Heart left ventricle (tissue), 13 donors: ENCODE measurements at regions not wholly inside any gene's neighbourhood (a gene's known extent, or its start where the extent isn't known, plus 50 kb on each side); places are given as distances from the start of the nearest gene placed in this dataset.

Source experiments
- CTCF ChIP-seq, 12 donors: fragments of 200-600 bp; sonication (generic) in 4 of 12; IDR thresholded peaks; one replicate each; pipeline versions ENCODE4 v1.5.0 to v1.8.0; 2018 to 2022; ENCODE audit warnings: antibody characterized with exemption in 12 of 12, mild to moderate bottlenecking in 5 of 12
- POLR2A ChIP-seq, 2 donors: fragments of 450-650 bp; IDR thresholded peaks; one replicate each; pipeline ENCODE4 v1.6.1; 2017; ENCODE audit warnings: antibody characterized with exemption in 2 of 2, mild to moderate bottlenecking in 2 of 2, moderate library complexity in 2 of 2
- donor health status: ischemic (EF 13 %, LVEDD 7.1; RV severe dilation, severe dysfunction).
- donor health status: DM: no; HTN: yes; CAD: no.
- donor health status: DM: no; HTN: no; CAD: no.
- donor health status: ischemic (EF 25% LVEDD 6.9; RV normal size, moderate dysfunction).
- donor health status: ischemic (EF 25% LVEDD 5.7; RV mildly dilated, moderate dysfunction).
- donor health status: ischemic (EF 35%, LVEDD 5.7; RV mildly dilated, moderate dysfunction).
- donor health status: nonischemic (EF 11% LVEDD 7.7; RV severe dilation, severe dysfunction).
- donor health status: DM: yes; HTN: yes; CAD: no.
- donor health status: PGD.
- donor health status: ischemic (EF 29% LVEDD 5.4; RV normal size, mild dysfunction).
- donor health status: nonischemic (EF 23%, LVEDD 6.1; RV moderate dilation, normal function).

DNA sequence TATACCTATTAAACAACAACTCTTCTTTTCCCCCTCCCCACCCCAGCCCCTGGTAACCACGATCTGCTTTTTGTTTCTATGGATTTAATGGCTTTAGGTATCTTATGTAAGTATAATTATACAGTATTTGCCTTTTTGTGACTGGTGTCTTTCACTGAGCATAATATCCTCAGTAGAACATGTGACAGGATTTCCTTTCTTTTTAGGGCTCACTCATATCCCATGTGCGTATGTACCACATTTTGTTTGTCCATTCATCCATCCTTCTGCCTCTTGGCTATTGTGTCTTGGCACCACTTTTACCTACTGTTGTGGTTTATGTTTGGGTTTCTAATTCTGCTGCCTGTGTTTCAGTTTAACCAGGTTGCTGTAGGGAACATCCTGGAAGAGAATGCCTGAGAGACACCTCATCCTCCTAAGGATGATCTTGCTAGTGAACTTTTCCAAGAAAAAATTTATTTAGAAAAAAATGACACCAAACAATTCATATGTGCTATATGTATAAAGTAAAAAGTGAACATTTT, 77.6 kb upstream of the SESN3 start:
- no peak for TF ChIP-seq CTCF (IDR thresholded peaks at IDR 0.05)
- TF ChIP-seq POLR2A (IDR thresholded peaks at IDR 0.05): no peak
